Forelimb muscle (tissue), 1 donor: ENCODE measurements at regions not wholly inside any gene's neighbourhood (a gene's known extent, or its start where the extent isn't known, plus 50 kb on each side); places are given as distances from the start of the nearest gene placed in this dataset.
A peak's percentile ranks its signal among the peaks of the same experiment; 100 is the strongest.

Experiments used
- DNase-seq: peaks from one replicate; pipeline ENCODE4 v3.0.0-alpha.2; 2013; ENCODE audit warnings: low read depth

DNA sequence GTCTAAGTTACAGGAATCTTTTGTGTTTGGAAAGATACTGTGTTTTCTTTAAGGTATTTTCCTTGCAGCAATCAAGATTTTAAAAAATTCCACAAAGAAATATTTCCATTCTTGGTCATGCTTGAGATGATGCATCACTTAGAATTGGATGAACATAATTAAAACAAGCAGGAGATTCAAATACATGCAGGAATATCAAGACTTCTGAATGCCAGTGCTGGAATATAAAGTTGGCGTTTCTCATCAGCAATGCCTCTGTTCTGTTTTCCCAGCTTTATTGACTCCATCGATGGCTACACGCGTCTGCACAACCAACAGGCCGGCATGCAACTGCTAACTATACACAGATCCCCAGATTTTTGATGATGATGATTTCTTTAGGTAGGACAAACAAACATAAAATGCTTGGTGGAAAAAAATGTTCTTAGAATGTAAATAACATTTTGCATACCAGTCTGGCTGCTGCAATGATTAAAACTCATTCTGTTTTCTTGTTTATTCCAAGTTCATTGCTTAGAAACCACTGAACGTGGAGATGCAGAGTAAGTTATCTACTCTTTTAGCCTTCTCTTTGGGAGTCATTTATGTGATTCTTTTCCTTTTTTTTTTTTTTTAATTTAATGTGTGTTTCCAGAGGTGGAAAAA lies 91.3 kb upstream of the FAM171A1 start:
- no peak for DNase-seq

GRCh38 chr10:15461353-15462108 lies 90.4 kb upstream of the FAM171A1 start:
- no peak for DNase-seq

GRCh38 chr10:15460661-15461060 lies 89.6 kb upstream of the FAM171A1 start:
- no peak for DNase-seq

DNA sequence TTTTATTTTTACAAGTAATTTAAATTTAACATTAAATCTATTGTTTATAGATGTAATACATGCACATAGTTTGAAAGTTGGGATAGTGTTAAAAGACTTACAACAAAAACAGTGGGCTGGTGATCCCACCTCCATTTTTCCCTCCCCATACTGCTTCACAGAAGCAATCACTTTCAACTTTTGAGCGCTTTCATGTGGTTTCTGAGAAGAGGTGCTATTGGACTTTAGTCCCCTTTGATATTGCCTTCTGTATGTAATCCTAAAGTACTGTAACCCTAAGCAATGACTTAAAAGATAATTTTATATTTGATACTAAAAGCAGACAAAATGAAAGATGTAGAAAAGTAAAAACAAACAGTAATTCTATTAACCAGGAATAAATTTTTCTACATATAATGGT lies 88.1 kb upstream of the FAM171A1 start:
- DNase-seq = no peak

- DNase-seq = no peak
Measured at GRCh38 chr10:15457382-15457781, 86.3 kb upstream of the FAM171A1 start.

DNA sequence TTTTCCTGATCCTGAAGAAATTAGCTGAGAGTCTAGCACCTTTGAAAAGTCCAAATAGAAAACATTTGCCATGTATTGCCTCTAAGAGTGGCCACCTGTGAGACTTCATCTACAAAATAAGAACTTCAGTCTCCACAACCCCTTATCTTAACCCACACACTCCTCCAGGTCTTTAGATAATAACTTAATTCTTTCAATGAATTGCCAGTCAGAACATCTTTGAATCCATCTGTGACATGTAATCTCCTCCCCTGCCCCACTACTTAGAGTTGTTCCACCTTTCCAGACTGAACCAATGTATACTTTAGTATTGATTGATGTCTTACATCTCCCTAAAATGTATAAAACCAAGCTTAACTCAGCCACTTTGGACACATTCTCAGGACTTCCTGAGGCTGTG lies 84.4 kb upstream of the FAM171A1 start:
- DNase-seq = no peak

DNA sequence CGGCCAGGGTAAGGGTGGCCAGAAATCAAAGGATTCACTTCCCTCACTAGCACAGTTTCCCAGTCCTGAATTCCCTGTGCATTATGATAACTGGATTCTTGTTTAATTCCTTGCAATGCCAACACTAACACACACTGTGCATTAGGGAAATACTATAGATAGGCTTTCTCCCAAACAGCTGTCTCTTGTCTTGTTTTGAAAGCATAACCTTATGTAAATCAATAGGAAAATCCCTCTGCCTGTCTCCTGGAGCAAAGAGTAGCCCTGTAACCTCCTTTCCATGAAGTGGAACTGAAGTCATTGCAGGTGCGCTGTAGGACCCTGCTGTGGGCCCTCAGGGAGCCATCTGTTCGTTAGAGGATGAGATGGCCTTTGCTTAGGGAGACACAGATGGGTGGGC lies 82.8 kb upstream of the FAM171A1 start:
- no peak for DNase-seq

- no peak for DNase-seq
Measured at GRCh38 chr10:15453457-15453856, 82.4 kb upstream of the FAM171A1 start.

GRCh38 chr10:15452545-15452944 lies 81.5 kb upstream of the FAM171A1 start:
- no peak for DNase-seq

DNA sequence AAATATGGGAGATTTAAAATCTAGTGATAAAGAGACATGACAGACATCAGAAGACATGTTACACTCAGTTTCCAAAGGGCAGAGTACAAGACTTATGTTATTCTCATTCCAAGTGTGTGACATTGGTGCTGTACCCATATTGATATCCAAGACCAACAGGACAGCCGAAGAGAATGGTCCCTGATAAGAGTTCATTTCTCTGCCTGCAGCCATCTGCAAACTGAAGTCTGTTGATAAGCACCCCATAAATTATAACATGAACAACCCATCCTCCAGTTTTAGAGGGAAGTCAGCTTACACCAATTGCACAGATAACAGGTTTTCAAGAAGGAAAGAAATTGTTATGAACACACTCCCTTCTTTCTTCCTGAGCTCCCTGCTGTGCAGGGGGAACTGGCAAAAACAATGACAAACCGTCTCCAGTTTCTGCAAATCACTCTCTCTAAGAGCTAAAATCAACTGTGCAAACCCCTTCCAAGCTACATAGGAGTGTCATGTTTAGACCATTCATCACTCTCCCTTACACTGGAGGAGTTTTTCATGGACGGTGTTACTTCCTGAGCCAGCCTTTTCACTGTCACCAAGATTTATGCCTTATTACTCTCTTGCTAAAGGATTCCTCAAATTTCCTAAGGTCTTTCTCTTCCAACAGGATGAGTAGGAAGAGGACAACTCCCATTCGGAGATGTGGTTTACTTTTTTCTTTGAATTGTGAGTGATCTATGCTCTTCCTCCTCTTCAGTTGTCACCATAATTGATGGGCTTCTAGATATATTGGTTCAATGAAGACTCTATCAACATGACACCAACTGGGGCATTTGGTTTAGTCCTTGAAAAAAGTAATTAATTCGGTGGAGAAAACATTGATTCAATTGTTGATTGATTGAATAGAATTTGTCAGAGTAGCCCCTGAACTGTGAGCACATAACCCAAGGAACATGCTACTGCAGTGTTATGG lies 80.3 kb upstream of the FAM171A1 start:
- no peak for DNase-seq

GRCh38 chr10:15448598-15448997 lies 77.5 kb upstream of the FAM171A1 start:
- DNase-seq = no peak

- DNase-seq = no peak
Measured at GRCh38 chr10:15445006-15445390, 73.9 kb upstream of the FAM171A1 start.

- no peak for DNase-seq
Measured at GRCh38 chr10:15444105-15445005, 73.3 kb upstream of the FAM171A1 start.

DNA sequence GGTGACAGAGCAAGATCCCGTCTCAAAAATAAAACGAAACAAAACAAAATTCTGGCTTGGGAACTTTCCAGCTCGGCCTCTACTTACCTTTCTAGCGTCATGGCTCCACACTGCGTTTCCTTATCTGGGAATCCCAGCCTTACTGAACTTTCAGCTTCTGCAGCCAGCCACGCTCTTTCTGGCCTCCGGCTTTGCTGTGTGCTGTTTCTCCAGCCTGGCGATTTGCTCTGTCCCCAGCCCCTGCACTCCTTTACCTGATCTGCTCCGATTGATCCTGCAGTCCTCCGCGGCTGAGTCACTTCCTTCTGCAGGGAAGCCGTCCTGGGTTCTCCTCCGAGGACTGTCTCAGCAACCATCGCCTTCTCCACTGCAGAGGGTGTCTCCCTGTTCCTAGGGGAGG lies 71.0 kb upstream of the FAM171A1 start:
- DNase-seq = no peak

- no peak for DNase-seq
Measured at GRCh38 chr10:15440204-15440711, 69.2 kb upstream of the FAM171A1 start.

GRCh38 chr10:15439341-15439842 lies 68.3 kb upstream of the FAM171A1 start:
- no peak for DNase-seq

GRCh38 chr10:15436696-15437095 lies 65.6 kb upstream of the FAM171A1 start:
- DNase-seq = no peak

- DNase-seq = peak; percentile 60
Measured at GRCh38 chr10:15433850-15434537, 62.9 kb upstream of the FAM171A1 start.

- no peak for DNase-seq
Measured at GRCh38 chr10:15432266-15432665, 61.2 kb upstream of the FAM171A1 start.
